CD4-positive, alpha-beta T cell treated with Interleukin-12 subunit alpha and Interleukin-12 subunit beta, for 1 hour (primary cell): ENCODE measurements at regions not wholly inside any gene's neighbourhood (a gene's known extent, or its start where the extent isn't known, plus 50 kb on each side); places are given as distances from the start of the nearest gene placed in this dataset.
"Not testable (repeated sequence)": the region's sequence is repeated elsewhere in the genome, so short reads cannot be mapped to it uniquely, and the experiment has no call there.

Experiments
- DNase-seq: peaks from one replicate; pipeline ENCODE4 v3.0.0-alpha.2; 2020

DNA sequence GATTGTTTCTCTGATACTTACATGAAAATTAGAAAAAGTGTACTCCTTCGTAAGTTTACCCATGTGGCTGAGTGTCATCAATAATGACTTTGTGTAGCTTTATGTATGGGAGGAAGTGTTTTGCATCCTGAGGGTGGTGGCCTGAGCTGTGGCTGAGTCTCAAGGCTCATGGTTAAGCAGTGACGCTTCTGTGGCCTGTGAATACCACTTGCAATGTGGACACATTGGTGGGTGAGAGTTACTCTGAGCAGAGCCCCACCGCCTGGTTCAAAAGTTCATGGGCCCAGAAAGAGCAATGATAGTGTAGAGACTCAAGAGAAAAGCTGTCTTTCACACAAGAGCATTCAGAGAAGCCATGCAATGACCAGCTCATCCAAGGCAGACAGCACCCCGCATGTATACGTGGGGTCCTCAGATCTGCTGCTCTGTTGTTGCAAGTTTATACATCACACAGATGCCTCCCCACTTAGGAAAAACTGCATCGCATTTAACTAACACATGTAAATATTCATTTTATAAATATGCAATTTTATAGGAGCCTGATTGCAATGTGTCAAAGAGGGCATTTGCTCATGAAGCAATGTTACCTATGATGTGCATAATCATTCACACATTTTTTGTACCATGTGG, 55.1 kb upstream of the FRMD6 start:
- DNase-seq, result no peak

- no peak for DNase-seq
Measured at GRCh38 chr14:51597261-51598001, 54.3 kb upstream of the FRMD6 start.

GRCh38 chr14:51598924-51599600, 52.6 kb upstream of the FRMD6 start:
- DNase-seq, result not testable (repeated sequence)

DNA sequence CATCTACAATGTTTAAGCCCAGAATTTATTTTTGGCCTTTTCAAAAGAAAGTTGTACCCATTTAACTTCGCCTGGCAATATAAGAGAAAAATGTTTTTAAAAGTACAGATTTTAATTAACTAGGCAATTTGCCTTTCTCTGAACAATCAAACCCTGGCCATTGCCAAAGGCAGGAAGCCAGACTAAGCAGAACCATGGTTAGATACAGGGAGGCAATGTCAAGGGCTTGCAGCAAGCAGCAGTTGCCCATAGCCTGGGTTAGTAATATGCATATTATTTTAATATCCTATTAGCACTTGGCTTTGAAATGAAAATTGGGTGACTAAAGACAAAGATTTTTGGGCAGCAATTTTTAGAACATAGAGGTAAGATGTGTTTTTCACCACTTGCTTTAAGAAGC, 51.1 kb upstream of the FRMD6 start:
- DNase-seq, result no peak
